ENCODE measurements at regions not wholly inside any gene's neighbourhood (a gene's known extent, or its start where the extent isn't known, plus 50 kb on each side); places are given as distances from the start of the nearest gene placed in this dataset.

- CTCF ChIA-PET: no interaction called here
- no peak overlapping the region for H3K27ac ChIP-seq (ENCODE audit: low read depth, low read length)
- no peak for TF ChIP-seq CTCF (IDR thresholded peaks at IDR 0.05; ENCODE audit: low read depth, low read length)
- H3K27me3 ChIP-seq (ENCODE audit: control insufficient read depth, insufficient read depth, low read length): no peaks in the 10 kb centered on the region
- H3K9me3 ChIP-seq (ENCODE audit: control insufficient read depth, insufficient read depth, low read length): peaks cover 20% of the 10 kb centered on the region
- no peak overlapping the region for H3K4me3 ChIP-seq (ENCODE audit: low read depth, low read length)
- no peak for DNase-seq (ENCODE audit: low read depth, low spot score)
- POLR2A ChIA-PET: interaction anchor here (0.5 kb wide), 1 partner anchor 61 kb away, joined by 3 read pairs; no protein-coding TSS in a partner anchor
These were observed 60.2 kb upstream of the L3MBTL3 start for GRCh38 chr6:129957941-129958898.

- no peaks in the 10 kb centered on the region for H3K27me3 ChIP-seq (ENCODE audit: control insufficient read depth, insufficient read depth, low read length)
- H3K27ac ChIP-seq (ENCODE audit: low read depth, low read length): no peak overlapping the region
- POLR2A ChIA-PET: no interaction called here
- CTCF ChIA-PET: interaction anchor here (0.6 kb wide), 1 partner anchor 833 kb away, joined by 5 read pairs; no protein-coding TSS in a partner anchor
- TF ChIP-seq CTCF (IDR thresholded peaks at IDR 0.05; ENCODE audit: low read depth, low read length): no peak
- peaks cover 20% of the 10 kb centered on the region for H3K9me3 ChIP-seq (ENCODE audit: control insufficient read depth, insufficient read depth, low read length)
- no peak for DNase-seq (ENCODE audit: low read depth, low spot score)
- no peak overlapping the region for H3K4me3 ChIP-seq (ENCODE audit: low read depth, low read length)
These were observed 62.8 kb upstream of the L3MBTL3 start for GRCh38 chr6:129955584-129955983.

GRCh38 chr6:129954749-129955431, 63.5 kb upstream of the L3MBTL3 start:
- ChIA-PET POLR2A (no interaction called here), CTCF (interaction anchor here (0.6 to 1.0 kb wide), 2 partner anchors 67 to 832 kb away, joined by 3 to 5 read pairs; no protein-coding TSS in a partner anchor)
- TF ChIP-seq CTCF (IDR thresholded peaks at IDR 0.05; ENCODE audit: low read depth, low read length): no peak
- no peak overlapping the region for H3K4me3 ChIP-seq (ENCODE audit: low read depth, low read length)
- no peaks in the 10 kb centered on the region for H3K27me3 ChIP-seq (ENCODE audit: control insufficient read depth, insufficient read depth, low read length)
- no peak overlapping the region for H3K27ac ChIP-seq (ENCODE audit: low read depth, low read length)
- DNase-seq (ENCODE audit: low read depth, low spot score): no peak
- H3K9me3 ChIP-seq (ENCODE audit: control insufficient read depth, insufficient read depth, low read length): peaks cover 20% of the 10 kb centered on the region

GRCh38 chr6:129947797-129948196, 70.6 kb upstream of the L3MBTL3 start:
- ChIA-PET POLR2A (no interaction called here), CTCF (interaction anchor here (0.7 kb wide), 1 partner anchor 102 kb away, joined by 4 read pairs; no protein-coding TSS in a partner anchor)

More at GRCh38 chr6:129947797-129948196, 70.6 kb upstream of the L3MBTL3 start:
- H3K4me3 ChIP-seq (ENCODE audit: low read depth, low read length): no peak overlapping the region
- H3K27me3 ChIP-seq (ENCODE audit: control insufficient read depth, insufficient read depth, low read length): no peaks in the 10 kb centered on the region
- no peak for DNase-seq (ENCODE audit: low read depth, low spot score)
- H3K27ac ChIP-seq (ENCODE audit: low read depth, low read length): no peak overlapping the region
- TF ChIP-seq CTCF (IDR thresholded peaks at IDR 0.05; ENCODE audit: low read depth, low read length): no peak
- no peaks in the 10 kb centered on the region for H3K9me3 ChIP-seq (ENCODE audit: control insufficient read depth, insufficient read depth, low read length)

Measured in AG04450 (cell line).